Tibial nerve (tissue), 4 donors: ENCODE measurements at regions not wholly inside any gene's neighbourhood (a gene's known extent, or its start where the extent isn't known, plus 50 kb on each side); places are given as distances from the start of the nearest gene placed in this dataset.

Experiments used
- DNase-seq, 2 donors: peaks; one replicate each; pipeline ENCODE4 v3.0.0-alpha.2; 2019; ENCODE audit warnings: low spot score in 2 of 2
- H3K27ac ChIP-seq, 4 donors: fragments of 200-600 bp; sonication (generic) in 3 of 4; one replicate each; pipeline ENCODE4 v1.5.1; 2017 to 2019; ENCODE audit warnings: mild to moderate bottlenecking in 1 of 4
- H3K27me3 ChIP-seq, 2 donors: fragments of 200-600 bp; sonication (generic) in 1 of 2; one replicate each; pipeline versions ENCODE4 v1.5.1 to v1.6.0; 2017 to 2019
- H3K36me3 ChIP-seq, 3 donors: fragments of 200-600 bp; sonication (generic); one replicate each; pipeline ENCODE4 v1.5.1; 2018 to 2019
- H3K4me1 ChIP-seq, 4 donors: fragments of 200-600 bp; sonication (generic) in 3 of 4; one replicate each; pipeline ENCODE4 v1.5.1; 2017 to 2019
- H3K4me3 ChIP-seq, 4 donors: fragments of 200-600 bp; sonication (generic) in 3 of 4; one replicate each; pipeline ENCODE4 v1.5.1; 2017 to 2019; ENCODE audit warnings: mild to moderate bottlenecking in 1 of 4, moderate library complexity in 1 of 4
- H3K9me3 ChIP-seq, 4 donors: fragments of 200-600 bp; sonication (generic) in 3 of 4; one replicate each; pipeline ENCODE4 v1.5.1; 2017 to 2019
- CTCF ChIP-seq, 5 experiments: fragments of 200-600 bp in 3 of 5; fragments of 450-650 bp in 2 of 5; sonication (generic) in 3 of 5; IDR thresholded peaks; one replicate each; pipeline ENCODE4 v1.5.1; 2016 to 2019; ENCODE audit warnings: antibody characterized with exemption in 5 of 5, mild to moderate bottlenecking in 3 of 5, moderate library complexity in 2 of 5
- EP300 ChIP-seq, 2 donors: sonication (generic); formaldehyde crosslinking; IDR thresholded peaks; one replicate each; pipeline ENCODE4 v1.6.1; 2017; ENCODE audit warnings: antibody characterized with exemption in 2 of 2, mild to moderate bottlenecking in 1 of 2
- POLR2A ChIP-seq, 2 donors: fragments of 450-650 bp; IDR thresholded peaks; one replicate each; pipeline ENCODE4 v1.6.1; 2017; ENCODE audit warnings: antibody characterized with exemption in 2 of 2, mild to moderate bottlenecking in 2 of 2, moderate library complexity in 2 of 2
- WGBS, 2 donors: methylation state at CpG; one replicate each; pipeline ENCODE4 v1.1.5; 2018; 5-methylcytosine and 5-hydroxymethylcytosine counted together

DNA sequence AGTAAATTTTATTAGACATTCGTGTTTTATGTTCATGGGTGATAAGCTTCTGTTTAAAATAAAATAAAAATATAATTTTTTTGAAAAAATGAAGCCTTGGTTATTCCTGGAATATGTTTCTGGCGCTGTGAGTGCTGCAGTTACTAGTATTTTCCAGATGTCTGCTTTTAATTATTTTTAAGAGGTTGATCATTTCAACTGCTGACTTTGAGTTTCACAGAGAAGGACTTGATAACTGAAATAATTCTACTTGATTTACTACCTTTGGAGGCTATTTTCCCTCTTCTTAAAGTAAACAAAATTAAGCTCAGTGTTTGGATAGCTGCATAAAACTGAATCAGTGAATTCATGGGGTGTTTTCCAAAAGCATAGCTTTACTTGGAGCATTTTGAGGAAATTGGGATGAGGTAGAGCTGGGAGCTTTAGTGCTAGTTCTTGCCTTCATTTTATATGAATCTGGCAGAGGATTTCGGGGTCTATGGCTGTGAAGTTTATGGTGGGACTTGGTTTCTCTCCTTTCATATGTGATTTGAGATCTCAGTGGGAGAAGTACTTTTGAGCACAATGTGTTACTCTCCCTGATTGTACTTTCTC lies 666.5 kb downstream of the DCDC2C start:
- H3K4me3 ChIP-seq = no peak overlapping the region
- H3K36me3 ChIP-seq = no peaks in the 10 kb centered on the region
- H3K27me3 ChIP-seq = no peaks in the 10 kb centered on the region
- H3K4me1 ChIP-seq = no peaks in the 10 kb centered on the region
- 45 to 52% methylated on average over 3 of the region's 3 CpGs for whole genome bisulfite sequencing, 2 donors
- peaks cover 0 to 43% (median 3%) of the 10 kb centered on the region in 4 donors for H3K9me3 ChIP-seq
- no peak overlapping the region for H3K27ac ChIP-seq
- DNase-seq = no peak
- TF ChIP-seq POLR2A (IDR thresholded peaks at IDR 0.05) = no peak
- TF ChIP-seq EP300 (IDR thresholded peaks at IDR 0.05) = no peak
- no peak for TF ChIP-seq CTCF (IDR thresholded peaks at IDR 0.05)

- no peak for TF ChIP-seq EP300 (IDR thresholded peaks at IDR 0.05)
- no peak for TF ChIP-seq CTCF (IDR thresholded peaks at IDR 0.05)
- TF ChIP-seq POLR2A (IDR thresholded peaks at IDR 0.05) = no peak
- no peak overlapping the region for H3K4me3 ChIP-seq
- H3K36me3 ChIP-seq = no peaks in the 10 kb centered on the region
- no peak for DNase-seq
- 67 to 72% methylated on average over 3 of the region's 3 CpGs for WGBS, 2 donors
- H3K27me3 ChIP-seq = no peaks in the 10 kb centered on the region
- no peaks in the 10 kb centered on the region for H3K4me1 ChIP-seq
- H3K27ac ChIP-seq = no peak overlapping the region
- H3K9me3 ChIP-seq = peaks cover 0 to 41% (median 3%) of the 10 kb centered on the region in 4 donors
Measured at GRCh38 chr2:4370422-4371090, 667.2 kb downstream of the DCDC2C start.

GRCh38 chr2:4381049-4381448 lies 677.7 kb downstream of the DCDC2C start:
- no peak overlapping the region for H3K27ac ChIP-seq

DNA sequence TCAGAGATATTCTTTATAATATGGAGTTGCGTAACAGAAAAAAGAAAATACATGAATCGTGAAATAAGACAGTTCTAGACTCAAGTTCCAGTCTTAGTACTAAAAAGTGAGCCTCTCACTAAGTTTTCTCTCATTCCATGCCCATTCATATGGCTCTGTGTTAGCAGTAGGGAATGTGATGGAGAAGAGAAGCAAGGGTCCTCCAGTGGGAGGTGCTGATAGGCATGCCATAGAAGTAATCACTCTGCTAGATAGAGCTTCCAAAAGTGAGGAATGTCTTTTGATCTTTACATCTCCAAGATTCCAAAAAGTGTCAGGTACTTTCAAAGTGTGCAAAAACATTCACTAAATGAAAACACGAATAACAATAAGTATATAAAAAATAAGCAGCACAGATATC lies 678.4 kb downstream of the DCDC2C start:
- H3K27me3 ChIP-seq = no peaks in the 10 kb centered on the region
- TF ChIP-seq CTCF (IDR thresholded peaks at IDR 0.05) = no peak
- TF ChIP-seq EP300 (IDR thresholded peaks at IDR 0.05) = no peak
- no peak for TF ChIP-seq POLR2A (IDR thresholded peaks at IDR 0.05)
- no peak overlapping the region for H3K27ac ChIP-seq
- 73 to 92% methylated on average over 3 of the region's 3 CpGs for WGBS, 2 donors
- no peaks in the 10 kb centered on the region for H3K4me1 ChIP-seq
- H3K36me3 ChIP-seq = no peaks in the 10 kb centered on the region
- no peak for DNase-seq
- H3K9me3 ChIP-seq = no peaks in the 10 kb centered on the region
- H3K4me3 ChIP-seq = no peak overlapping the region

More at GRCh38 chr2:4381049-4381448, 677.7 kb downstream of the DCDC2C start:
- 23 to 36% methylated on average over 5 of the region's 5 CpGs for WGBS, 2 donors
- H3K27me3 ChIP-seq = no peaks in the 10 kb centered on the region
- H3K36me3 ChIP-seq = no peaks in the 10 kb centered on the region
- H3K4me1 ChIP-seq = no peaks in the 10 kb centered on the region
- TF ChIP-seq CTCF (IDR thresholded peaks at IDR 0.05) (no peak), EP300 (IDR thresholded peaks at IDR 0.05) (no peak), POLR2A (IDR thresholded peaks at IDR 0.05) (no peak)
- H3K9me3 ChIP-seq = no peaks in the 10 kb centered on the region
- no peak for DNase-seq
- H3K4me3 ChIP-seq = no peak overlapping the region

GRCh38 chr2:4391013-4391412 lies 687.6 kb downstream of the DCDC2C start:
- no peaks in the 10 kb centered on the region for H3K36me3 ChIP-seq
- H3K27me3 ChIP-seq = no peaks in the 10 kb centered on the region
- no peak for DNase-seq
- TF ChIP-seq POLR2A (IDR thresholded peaks at IDR 0.05) (no peak), CTCF (IDR thresholded peaks at IDR 0.05) (no peak), EP300 (IDR thresholded peaks at IDR 0.05) (no peak)
- 91 to 95% methylated on average over 3 of the region's 3 CpGs for WGBS, 2 donors
- H3K9me3 ChIP-seq = peaks cover 0 to 36% (median 0%) of the 10 kb centered on the region in 4 donors
- H3K4me3 ChIP-seq = no peak overlapping the region
- no peaks in the 10 kb centered on the region for H3K4me1 ChIP-seq
- H3K27ac ChIP-seq = no peak overlapping the region
